Activated naive CD4-positive, alpha-beta T cell treated with anti-CD3 and anti-CD28 coated beads for 36 hours (primary cell): ENCODE measurements at regions not wholly inside any gene's neighbourhood (a gene's known extent, or its start where the extent isn't known, plus 50 kb on each side); places are given as distances from the start of the nearest gene placed in this dataset.
"Not testable (repeated sequence)": the region's sequence is repeated elsewhere in the genome, so short reads cannot be mapped to it uniquely, and the experiment has no call there.

ENCODE experiments used
- CTCF ChIA-PET: fragments of 350-600 bp; sonication (Branson Sonifier 250); formaldehyde crosslinking; loops from one replicate; lab custom pipeline; 2021; ENCODE audit warnings: antibody characterized with exemption; lab: Charles Lee
- DNase-seq: peaks from one replicate; pipeline ENCODE4 v3.0.0-alpha.2; 2020
- H3K27ac Mint-ChIP-seq: one replicate; pipeline ENCODE4 v1.8.0; 2021; ENCODE audit warnings: mild to moderate bottlenecking, mixed read lengths
- H3K27me3 Mint-ChIP-seq: one replicate; pipeline ENCODE4 v1.8.0; 2021; ENCODE audit warnings: low read depth, mixed read lengths
- H3K36me3 Mint-ChIP-seq: one replicate; pipeline ENCODE4 v1.8.0; 2021; ENCODE audit warnings: low read depth, mixed read lengths
- H3K4me1 Mint-ChIP-seq: one replicate; pipeline ENCODE4 v1.8.0; 2021; ENCODE audit warnings: low read depth, mixed read lengths
- H3K4me3 Mint-ChIP-seq: one replicate; pipeline ENCODE4 v1.8.0; 2021; ENCODE audit warnings: mild to moderate bottlenecking, moderate library complexity, mixed read lengths
- H3K9me3 Mint-ChIP-seq: one replicate; pipeline ENCODE4 v1.8.0; 2021; ENCODE audit warnings: mixed read lengths
- intact Hi-C: fragments of 100-400 bp; cut with micrococcal nuclease; formaldehyde crosslinking; loops from one replicate; pipeline ENCODE4 v1.15.1; 2023

- peaks cover 4% of the 10 kb centered on the region for H3K4me1 Mint-ChIP-seq
Measured at GRCh38 chr2:11877764-11878163, 131.3 kb downstream of the LPIN1 start.

GRCh38 chr2:11885253-11885652 lies 138.8 kb downstream of the LPIN1 start:
- H3K27ac Mint-ChIP-seq, H3K4me3 Mint-ChIP-seq, H3K36me3 Mint-ChIP-seq, H3K27me3 Mint-ChIP-seq, CTCF ChIA-PET, DNase-seq, intact Hi-C loops, H3K4me1 Mint-ChIP-seq: not testable (repeated sequence)
- H3K9me3 Mint-ChIP-seq = peaks cover 22% of the 10 kb centered on the region

More at GRCh38 chr2:11877764-11878163, 131.3 kb downstream of the LPIN1 start:
- CTCF ChIA-PET = interaction anchor here (0.6 kb wide), 1 partner anchor 208 kb away, joined by 3 read pairs; no protein-coding TSS in a partner anchor
- DNase-seq = no peak
- no peaks in the 10 kb centered on the region for H3K27me3 Mint-ChIP-seq
- H3K27ac Mint-ChIP-seq = no peak overlapping the region
- H3K4me3 Mint-ChIP-seq = no peak overlapping the region
- peaks cover 5% of the 10 kb centered on the region for H3K9me3 Mint-ChIP-seq
- H3K36me3 Mint-ChIP-seq = no peaks in the 10 kb centered on the region
- intact Hi-C loops = no loop called here

- H3K27me3 Mint-ChIP-seq, H3K4me3 Mint-ChIP-seq, H3K4me1 Mint-ChIP-seq, DNase-seq, intact Hi-C loops, H3K27ac Mint-ChIP-seq, H3K36me3 Mint-ChIP-seq, CTCF ChIA-PET: not testable (repeated sequence)
- peaks cover 22% of the 10 kb centered on the region for H3K9me3 Mint-ChIP-seq
Measured at GRCh38 chr2:11886899-11887298, 140.5 kb downstream of the LPIN1 start.

GRCh38 chr2:11889101-11889850 lies 142.8 kb downstream of the LPIN1 start:
- intact Hi-C loops = no loop called here
- peaks cover 3% of the 10 kb centered on the region for H3K36me3 Mint-ChIP-seq
- H3K27me3 Mint-ChIP-seq = no peaks in the 10 kb centered on the region
- CTCF ChIA-PET = interaction anchor here (1.2 kb wide), 1 partner anchor 16 kb away, joined by 4 read pairs; no protein-coding TSS in a partner anchor
- H3K4me1 Mint-ChIP-seq = no peaks in the 10 kb centered on the region
- peaks cover 21% of the 10 kb centered on the region for H3K9me3 Mint-ChIP-seq
- H3K27ac Mint-ChIP-seq = no peak overlapping the region
- H3K4me3 Mint-ChIP-seq = no peak overlapping the region
- DNase-seq = no peak

- Mint-ChIP-seq H3K27ac (no peak overlapping the region), H3K9me3 (peaks cover 22% of the 10 kb centered on the region), H3K4me1 (no peaks in the 10 kb centered on the region), H3K27me3 (no peaks in the 10 kb centered on the region), H3K4me3 (no peak overlapping the region), H3K36me3 (peaks cover 3% of the 10 kb centered on the region)
- CTCF ChIA-PET = interaction anchor here (1.2 kb wide), 1 partner anchor 17 kb away, joined by 4 read pairs; no protein-coding TSS in a partner anchor
- DNase-seq = no peak
- intact Hi-C loops = no loop called here
Measured at GRCh38 chr2:11889854-11890253, 143.4 kb downstream of the LPIN1 start.

GRCh38 chr2:11891028-11891427 lies 144.6 kb downstream of the LPIN1 start:
- H3K36me3 Mint-ChIP-seq = peaks cover 3% of the 10 kb centered on the region
- no peak overlapping the region for H3K27ac Mint-ChIP-seq
- no peaks in the 10 kb centered on the region for H3K4me1 Mint-ChIP-seq
- no peaks in the 10 kb centered on the region for H3K27me3 Mint-ChIP-seq
- CTCF ChIA-PET = interaction anchor here (1.2 kb wide), 1 partner anchor 18 kb away, joined by 4 read pairs; no protein-coding TSS in a partner anchor
- H3K4me3 Mint-ChIP-seq = no peak overlapping the region
- H3K9me3 Mint-ChIP-seq = peaks cover 21% of the 10 kb centered on the region
- no peak for DNase-seq
- intact Hi-C loops = no loop called here

- CTCF ChIA-PET = no interaction called here
- H3K4me3 Mint-ChIP-seq = no peak overlapping the region
- peaks cover 21% of the 10 kb centered on the region for H3K9me3 Mint-ChIP-seq
- H3K4me1 Mint-ChIP-seq = no peaks in the 10 kb centered on the region
- no peak for DNase-seq
- no peaks in the 10 kb centered on the region for H3K27me3 Mint-ChIP-seq
- no peak overlapping the region for H3K27ac Mint-ChIP-seq
- peaks cover 3% of the 10 kb centered on the region for H3K36me3 Mint-ChIP-seq
- intact Hi-C loops = no loop called here
Measured at GRCh38 chr2:11891671-11892440, 145.4 kb downstream of the LPIN1 start.

- Mint-ChIP-seq H3K27ac (no peak overlapping the region), H3K36me3 (no peaks in the 10 kb centered on the region), H3K27me3 (no peaks in the 10 kb centered on the region), H3K4me1 (no peaks in the 10 kb centered on the region), H3K9me3 (peaks cover 11% of the 10 kb centered on the region), H3K4me3 (no peak overlapping the region)
- intact Hi-C loops = no loop called here
- CTCF ChIA-PET = no interaction called here
- no peak for DNase-seq
Measured at GRCh38 chr2:11896386-11896785, 150.0 kb downstream of the LPIN1 start.

- Mint-ChIP-seq H3K36me3 (no peaks in the 10 kb centered on the region), H3K4me3 (no peak overlapping the region), H3K4me1 (no peaks in the 10 kb centered on the region), H3K27ac (no peak overlapping the region), H3K27me3 (no peaks in the 10 kb centered on the region), H3K9me3 (peaks cover 11% of the 10 kb centered on the region)
- DNase-seq = no peak
- CTCF ChIA-PET = no interaction called here
- intact Hi-C loops = no loop called here
Measured at GRCh38 chr2:11898576-11898975, 152.1 kb downstream of the LPIN1 start.

- Mint-ChIP-seq H3K9me3 (peaks cover 8% of the 10 kb centered on the region), H3K4me1 (no peaks in the 10 kb centered on the region), H3K36me3 (no peaks in the 10 kb centered on the region), H3K27me3 (no peaks in the 10 kb centered on the region), H3K27ac (no peak overlapping the region), H3K4me3 (no peak overlapping the region)
- no peak for DNase-seq
- intact Hi-C loops = no loop called here
- CTCF ChIA-PET = no interaction called here
Measured at GRCh38 chr2:11899264-11899818, 152.9 kb downstream of the LPIN1 start.

- H3K36me3 Mint-ChIP-seq, intact Hi-C loops, H3K9me3 Mint-ChIP-seq, DNase-seq, CTCF ChIA-PET, H3K27ac Mint-ChIP-seq, H3K27me3 Mint-ChIP-seq, H3K4me3 Mint-ChIP-seq, H3K4me1 Mint-ChIP-seq: not testable (repeated sequence)
Measured at GRCh38 chr2:11900891-11901290, 154.5 kb downstream of the LPIN1 start.

- Mint-ChIP-seq H3K27ac (no peak overlapping the region), H3K4me3 (no peak overlapping the region), H3K36me3 (no peaks in the 10 kb centered on the region), H3K9me3 (no peaks in the 10 kb centered on the region), H3K4me1 (no peaks in the 10 kb centered on the region), H3K27me3 (no peaks in the 10 kb centered on the region)
- intact Hi-C loops = no loop called here
- CTCF ChIA-PET = no interaction called here
- DNase-seq = no peak
Measured at GRCh38 chr2:11901351-11902069, 155.1 kb downstream of the LPIN1 start.
